NCI-H2196 (cell line): ENCODE measurements at regions not wholly inside any gene's neighbourhood (a gene's known extent, or its start where the extent isn't known, plus 50 kb on each side); places are given as distances from the start of the nearest gene placed in this dataset.

Experiments
- DNase-seq: peaks from one replicate; lab custom pipeline; 2025; ENCODE audit not compliant: unreplicated experiment; lab: John Stamatoyannopoulos, UW

DNA sequence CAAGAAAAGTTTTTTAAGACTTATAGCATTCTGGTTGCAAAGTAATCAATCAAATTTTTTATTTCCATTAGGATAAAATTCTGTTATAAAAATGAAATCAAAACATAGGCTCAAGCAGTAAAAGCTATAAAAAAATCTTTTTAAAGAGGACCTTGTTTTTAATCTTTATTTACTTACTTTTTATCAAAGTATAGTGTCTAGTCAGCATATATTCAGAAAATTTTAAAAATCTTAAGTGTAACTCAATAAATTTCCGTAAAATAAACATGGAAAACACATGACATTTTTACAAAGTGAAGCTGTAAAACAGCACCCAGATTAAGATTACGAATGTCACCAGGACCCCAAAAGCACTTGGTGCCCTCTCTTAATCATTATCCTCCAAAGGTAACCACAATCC, 302.4 kb downstream of the TMEM161B start:
- DNase-seq = no peak

DNA sequence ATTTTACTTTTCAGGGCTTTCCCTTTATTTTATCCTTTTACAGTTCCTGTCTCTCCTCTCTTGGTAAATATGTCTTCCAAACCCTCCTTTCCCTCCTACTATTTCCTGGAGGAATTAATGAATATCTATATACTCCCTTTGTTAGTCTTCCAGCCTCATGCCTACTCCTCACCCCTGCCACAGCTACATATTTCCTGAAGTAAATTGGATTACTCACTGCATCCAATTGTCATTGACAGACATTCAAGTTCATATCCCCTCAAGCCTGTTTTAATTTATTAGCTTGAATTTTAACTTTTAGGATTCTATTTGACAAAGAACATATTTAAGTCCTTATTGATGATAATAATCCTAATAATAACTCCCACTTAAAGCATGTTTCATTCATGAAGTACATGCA, 314.5 kb downstream of the TMEM161B start:
- DNase-seq = no peak

DNA sequence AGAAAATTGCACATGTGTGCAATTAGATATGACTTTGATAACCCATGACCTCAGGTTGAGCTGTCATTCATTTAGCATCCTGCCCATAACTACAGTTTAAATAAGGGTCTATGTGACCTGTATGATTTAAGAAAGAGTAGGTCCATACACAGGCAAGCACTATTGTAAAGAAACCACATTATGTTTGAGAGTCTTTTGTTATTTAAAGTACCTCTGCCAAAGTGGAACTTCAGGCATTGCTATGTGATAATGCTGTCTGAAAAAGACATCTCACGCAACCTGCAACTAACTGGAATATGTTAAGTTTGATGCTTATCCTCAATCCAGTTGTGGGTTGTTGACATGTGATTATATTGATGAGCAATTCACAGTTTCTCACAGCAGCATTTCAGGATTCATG, 317.0 kb downstream of the TMEM161B start:
- DNase-seq = no peak

DNA sequence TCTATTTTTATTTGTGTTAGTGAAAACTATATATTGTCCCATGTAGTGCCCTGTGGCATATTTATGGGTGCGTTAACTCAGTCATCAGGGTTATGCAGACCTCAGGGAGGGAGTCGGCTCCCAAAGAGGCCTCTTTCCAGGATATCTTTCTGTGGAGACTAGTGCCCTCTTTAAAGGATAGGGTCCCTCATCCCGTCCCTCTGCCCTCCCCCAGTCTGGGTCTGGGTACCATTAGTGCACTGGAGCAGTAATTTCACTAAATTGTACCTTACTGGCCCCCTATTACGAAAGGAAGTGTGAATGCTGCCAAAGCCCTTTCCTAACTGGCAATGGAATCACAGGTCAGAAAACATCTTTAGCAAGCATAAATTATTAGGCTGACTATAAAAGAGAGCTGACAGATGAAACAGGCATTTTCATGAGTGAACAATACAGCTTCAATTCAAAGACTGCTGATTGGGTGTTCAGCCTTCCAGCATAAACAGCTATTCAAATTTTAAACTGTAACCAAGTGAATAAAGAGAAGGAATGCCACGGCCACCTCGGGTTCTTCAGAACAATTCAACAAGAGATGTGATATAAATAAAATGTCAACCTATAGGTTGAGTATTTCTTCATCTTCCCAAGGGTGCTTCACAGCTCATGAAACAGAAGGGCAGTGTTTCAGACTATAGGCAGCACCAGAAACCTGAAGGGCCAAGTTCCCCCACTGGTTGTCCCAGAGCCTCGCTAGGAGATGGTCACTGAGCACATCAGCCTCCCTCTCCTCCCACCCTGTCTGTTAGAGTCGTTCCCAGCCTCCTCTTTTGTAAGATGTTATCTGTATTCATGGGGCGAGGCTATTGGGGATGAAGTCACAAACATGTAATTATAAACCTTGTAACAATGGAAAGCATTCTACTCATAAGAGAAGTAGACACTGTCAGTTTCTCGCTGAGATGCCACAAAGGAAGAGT, 318.7 kb downstream of the TMEM161B start:
- no peak for DNase-seq

DNA sequence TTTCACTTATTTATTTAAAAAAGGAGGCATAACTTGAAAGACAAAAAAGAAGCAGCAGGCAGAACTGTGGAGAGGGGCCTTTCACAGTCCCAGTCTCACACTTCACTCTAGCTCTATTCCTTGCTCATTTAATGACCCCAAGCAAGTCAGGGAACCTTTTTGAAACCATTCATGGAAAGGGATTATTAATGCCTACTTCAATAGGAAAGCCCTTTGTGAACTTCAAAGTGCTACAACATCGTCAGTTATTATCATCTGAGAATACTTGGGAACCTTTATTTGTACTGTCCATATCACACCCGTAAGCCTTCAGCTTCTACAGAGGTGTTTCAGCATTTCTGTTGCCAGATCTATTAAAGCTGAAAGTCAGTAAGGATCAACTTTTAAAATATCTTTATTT, 320.2 kb downstream of the TMEM161B start:
- DNase-seq = no peak

DNA sequence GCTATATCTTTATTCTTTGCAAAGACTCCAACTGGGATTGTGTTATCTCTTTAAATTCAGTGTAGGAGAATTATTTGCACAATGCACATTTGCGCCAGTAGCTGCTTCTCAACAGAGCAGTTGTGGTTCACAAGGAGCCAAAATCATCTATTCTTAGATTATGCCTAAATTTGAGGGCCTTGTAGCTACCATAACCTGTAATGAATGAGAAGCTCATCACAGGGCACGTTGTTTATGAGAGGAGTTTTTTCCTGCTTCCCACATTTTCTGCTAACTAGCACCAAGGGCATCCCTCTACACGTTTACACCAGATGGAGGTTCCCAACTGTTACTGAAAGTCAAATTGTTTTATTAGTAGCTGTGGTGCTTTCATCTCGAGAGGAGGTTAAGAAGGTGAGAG, 322.4 kb downstream of the TMEM161B start:
- DNase-seq = no peak

DNA sequence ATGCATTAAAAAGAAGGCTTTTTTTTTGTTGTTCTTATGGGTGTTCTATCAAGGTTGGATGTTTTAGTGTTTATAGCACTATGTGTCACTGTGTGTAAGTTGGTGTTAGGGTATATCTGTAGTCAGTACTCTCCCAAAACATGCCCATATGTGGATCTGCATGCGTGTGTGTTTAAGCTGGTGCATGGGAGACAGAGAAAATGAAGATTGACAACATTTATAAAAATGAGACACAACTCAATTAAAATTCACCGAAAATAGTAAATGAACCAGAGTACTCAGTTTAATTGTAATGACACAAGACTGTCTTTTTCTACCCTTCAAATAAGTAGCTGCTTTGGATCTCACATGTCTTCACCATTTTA, 323.4 kb downstream of the TMEM161B start:
- no peak for DNase-seq

DNA sequence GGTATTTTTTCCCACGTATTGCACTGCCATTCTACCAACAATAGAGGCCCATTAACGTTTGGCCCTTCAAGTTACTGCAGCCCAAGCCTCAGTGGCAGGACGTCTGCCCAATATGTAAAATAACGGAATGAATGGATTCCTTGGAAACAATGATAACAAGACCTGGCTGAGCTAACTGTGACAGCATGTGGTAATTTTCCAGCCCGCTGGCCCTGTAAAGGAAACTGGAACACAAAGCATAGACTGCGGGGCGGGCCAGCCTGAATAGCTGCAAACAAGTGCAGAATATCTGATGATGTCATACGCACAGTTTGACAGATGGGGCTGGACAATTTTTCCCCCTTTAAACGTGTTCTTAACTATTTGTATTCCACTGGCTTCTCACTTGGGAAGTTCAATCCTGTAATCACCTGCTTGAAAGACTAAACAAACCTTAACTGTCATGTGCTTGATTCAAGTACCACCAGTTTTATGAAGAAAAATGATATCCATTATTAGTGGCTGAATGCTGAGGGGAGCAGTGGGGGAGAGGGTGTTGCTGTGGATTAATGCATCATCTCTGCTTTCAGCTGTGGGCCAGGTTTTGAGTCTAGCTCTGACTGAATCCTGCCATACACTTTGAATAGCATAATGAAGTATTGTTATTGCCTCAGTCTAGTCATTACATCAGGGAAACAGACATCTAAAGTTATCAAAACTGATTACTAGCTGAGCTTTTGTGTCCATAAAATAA, 323.9 kb downstream of the TMEM161B start:
- DNase-seq = no peak

DNA sequence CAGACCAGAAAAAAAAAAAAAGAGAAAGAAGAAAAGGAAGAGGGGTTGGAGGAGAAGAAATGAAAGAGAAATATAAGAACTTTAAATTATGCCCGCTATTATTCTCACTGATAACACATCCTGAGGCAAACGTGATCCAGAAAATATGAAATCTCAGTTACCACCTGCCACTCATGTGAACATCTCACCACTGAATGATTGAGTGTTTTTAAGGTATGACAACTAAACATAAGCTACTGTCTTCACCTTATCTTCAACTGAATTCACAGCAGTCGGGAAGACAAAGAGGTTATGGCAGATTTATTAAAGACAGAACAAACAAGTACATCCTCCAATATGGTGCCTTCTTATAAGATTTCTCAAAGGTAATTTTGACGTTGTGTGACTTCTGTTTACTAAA, 327.9 kb downstream of the TMEM161B start:
- no peak for DNase-seq

DNA sequence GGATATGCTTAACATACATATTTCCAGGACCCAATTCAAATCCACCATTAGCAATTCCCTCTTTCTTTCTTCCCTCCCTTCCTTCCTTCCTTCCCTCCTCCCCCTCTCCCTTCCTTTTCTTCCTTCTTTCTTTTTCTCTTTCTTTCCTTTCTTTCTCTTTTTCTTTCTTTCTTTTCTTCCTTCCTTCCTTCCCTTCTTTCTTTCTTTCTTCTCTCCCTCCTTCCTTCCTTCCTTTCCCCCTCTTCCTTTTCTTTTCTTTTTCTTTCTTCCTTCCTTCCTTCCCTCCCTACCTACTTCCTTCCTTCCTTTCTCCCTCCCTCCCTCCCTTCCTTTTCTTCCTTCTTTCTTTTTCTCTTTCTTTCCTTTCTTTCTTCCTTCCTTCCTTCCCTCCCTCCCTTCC, 332.0 kb downstream of the TMEM161B start:
- no peak for DNase-seq

DNA sequence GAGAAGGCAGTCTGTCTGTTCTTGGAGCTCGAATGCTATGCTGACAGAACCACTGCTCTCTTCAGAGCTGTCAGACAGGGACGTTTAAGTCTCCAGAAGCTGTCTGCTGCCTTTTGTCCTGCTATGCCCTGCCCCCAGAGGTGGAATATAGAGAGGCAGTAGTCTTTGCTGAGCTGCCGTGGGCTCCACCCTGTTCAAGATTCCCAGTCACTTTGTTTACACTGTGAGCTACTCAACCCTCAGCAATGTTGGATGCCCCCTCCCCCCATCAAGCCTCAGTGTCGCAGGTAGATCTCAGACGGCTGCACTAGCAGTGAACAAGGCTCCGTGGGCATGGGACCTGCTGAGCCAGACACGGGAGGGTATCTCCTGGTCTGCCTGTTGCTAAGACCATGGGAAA, 344.2 kb downstream of the TMEM161B start:
- no peak for DNase-seq

DNA sequence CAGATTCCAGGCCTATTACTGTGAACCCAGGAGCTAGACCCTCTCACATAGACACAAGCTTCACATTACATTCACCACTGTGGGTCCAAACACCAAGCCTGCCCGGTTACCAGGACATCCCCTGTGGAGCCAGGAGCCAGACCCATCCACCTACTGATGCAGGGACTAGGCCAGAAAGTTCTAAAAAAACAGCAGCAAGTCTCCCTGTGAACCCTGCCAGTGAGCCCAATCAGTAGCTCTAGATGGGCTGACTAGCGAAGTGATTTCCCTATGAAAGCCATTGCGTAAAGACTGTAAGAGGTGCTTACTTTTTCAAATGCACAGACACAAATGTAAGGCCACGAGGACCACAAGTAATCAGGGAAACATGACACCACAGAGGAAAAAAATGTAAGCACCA, 352.3 kb downstream of the TMEM161B start:
- DNase-seq = no peak

DNA sequence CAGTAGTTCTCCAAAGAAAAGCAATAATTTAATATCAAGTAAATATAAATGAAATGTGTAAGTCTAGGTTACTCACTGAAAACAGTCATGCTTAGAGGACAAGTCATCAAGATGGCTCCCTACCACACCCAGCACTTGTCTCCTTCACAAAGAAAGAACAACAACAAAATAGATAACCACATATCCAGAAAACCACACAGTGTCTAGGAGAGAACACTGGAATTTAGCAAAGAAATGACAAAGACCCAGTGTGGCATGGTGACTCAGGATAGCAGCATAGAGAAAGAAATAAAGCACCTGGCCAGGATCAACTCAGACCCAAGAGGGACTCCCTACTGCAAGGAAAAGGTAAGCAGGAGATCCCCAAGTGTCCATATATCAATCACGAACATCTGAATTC, 356.2 kb downstream of the TMEM161B start:
- DNase-seq = no peak

DNA sequence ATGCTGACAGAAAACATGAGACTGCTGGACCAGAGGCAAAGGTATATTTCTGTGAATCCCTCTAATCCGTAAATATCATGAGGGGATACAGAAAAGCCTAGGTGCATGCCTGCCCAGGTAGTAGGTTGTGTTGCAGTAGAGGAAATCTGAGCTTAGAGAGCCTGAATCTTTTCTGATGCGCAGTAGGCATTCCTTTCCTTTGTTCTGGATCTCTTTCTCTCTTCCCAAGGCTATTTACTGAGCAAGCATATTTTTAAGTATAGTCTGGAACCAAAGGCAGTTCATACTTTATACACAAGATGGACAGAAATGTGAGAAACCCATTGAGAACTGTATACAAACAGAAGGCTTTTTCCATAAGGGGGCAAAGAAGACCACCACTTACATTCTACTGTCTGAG, 359.3 kb downstream of the TMEM161B start:
- no peak for DNase-seq

DNA sequence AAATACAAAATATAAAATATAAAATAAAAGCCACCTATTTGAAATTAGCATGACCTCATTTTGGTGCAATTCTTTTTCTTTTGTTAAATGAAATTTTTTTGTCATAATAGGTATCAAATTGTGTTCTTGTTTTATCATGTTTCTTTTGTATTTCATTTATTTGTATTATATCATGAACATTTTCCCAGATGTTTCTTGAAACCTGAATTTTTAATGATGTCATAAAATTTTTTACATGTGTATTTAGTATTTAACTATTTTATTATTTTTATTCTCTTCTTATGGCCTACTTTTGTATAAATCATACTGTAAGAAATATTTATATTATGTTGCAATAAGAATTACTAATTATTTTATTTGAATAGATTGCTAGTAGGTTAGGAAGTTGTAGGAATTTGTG, 361.7 kb downstream of the TMEM161B start:
- DNase-seq = no peak

DNA sequence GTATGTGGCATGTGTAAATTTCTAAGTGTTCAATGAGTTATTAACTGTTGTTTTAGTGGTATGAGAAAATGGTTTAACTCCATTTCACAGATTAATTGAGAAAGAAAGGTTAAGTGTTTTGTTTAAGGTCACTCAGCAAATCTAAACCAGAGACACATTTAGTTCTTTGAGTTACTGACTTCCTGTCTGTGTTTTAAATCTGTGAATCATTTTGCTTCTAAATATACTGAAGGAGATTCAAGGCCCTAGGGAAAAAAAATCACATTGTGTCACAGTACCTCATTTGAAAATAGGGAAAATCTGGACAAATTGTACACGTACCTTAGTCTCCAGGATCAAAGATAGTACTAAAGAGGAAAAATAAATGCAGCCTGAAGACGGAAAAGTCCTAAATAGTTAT, 368.2 kb downstream of the TMEM161B start:
- DNase-seq = no peak

DNA sequence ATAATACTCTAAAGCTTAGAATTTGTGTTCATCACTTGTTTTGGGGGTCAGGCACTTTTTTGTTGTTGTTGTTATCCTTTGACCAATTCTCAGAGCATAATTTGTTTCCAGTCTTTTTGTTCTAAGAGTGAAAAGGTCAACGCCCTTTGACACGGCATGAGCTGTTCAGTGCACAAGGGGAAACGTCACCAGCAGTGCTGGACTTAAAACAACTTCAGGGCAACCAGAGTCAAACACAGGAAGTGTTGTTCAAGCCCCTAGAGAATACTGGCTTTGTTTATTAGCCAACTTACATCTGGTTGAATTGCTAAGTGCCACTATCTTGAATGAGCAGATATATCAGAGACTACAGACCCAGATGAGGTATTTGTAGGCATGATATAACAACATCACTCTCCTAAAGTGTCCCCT, 368.9 kb downstream of the TMEM161B start:
- DNase-seq = no peak

DNA sequence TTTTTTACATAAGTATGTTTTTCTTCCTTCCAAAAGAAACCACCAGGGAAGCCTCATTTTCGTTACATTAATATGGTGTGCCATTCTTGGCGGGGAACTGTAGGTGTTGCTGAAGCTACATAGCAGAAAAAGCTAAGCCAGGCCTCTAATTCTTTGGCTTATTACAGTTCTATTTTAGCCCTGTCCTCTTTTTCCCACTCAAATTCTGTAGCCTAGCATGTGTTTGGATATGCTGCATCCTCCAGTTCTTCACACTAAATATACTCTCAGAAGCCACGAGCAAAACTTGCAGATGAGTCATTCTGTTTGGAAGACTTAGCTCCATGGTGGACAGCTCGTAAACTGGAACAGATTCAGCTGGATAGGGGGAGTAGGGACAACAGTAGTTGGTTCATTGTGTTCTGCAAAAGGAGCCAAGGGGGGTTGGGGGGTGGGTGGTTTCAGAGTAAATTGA, 369.4 kb downstream of the TMEM161B start:
- no peak for DNase-seq

DNA sequence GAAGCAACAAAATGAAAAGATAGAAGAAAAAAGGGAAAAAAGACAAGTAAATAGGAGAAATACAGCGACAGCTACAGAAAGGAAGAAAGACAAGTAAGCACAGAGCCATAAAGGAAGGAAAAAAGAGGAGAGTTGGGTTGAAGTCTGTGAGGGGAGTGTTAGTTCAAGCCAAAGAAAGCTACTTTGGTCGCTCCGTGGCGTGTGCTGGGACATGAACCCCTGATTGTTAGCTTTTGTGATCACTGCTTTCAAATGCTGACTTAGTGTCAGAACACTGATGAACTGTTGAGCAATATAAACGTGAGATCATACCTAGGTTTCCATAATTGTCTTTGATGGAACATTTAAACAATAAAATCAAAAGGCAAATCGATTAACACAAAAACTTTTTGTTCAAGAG, 370.1 kb downstream of the TMEM161B start:
- DNase-seq = no peak

DNA sequence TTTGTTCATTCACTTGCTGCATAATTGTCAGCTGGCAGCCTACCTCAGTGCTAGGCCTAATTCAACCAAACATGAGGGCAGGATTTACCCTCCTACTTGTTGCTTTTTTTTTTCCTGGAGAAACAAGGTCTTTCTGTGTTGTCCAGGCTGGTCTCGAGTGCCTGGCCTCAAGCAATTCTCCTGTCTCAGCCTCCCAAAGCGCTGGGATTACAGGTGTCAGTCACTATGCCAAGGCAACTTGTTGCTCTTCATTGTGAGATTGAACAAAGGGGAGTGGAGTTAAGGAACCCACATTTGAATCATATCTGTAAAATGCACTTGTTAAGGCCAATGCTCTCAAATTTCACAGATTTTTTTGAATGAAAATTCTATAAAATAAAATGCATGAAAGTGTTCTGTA, 380.5 kb downstream of the TMEM161B start:
- no peak for DNase-seq

DNA sequence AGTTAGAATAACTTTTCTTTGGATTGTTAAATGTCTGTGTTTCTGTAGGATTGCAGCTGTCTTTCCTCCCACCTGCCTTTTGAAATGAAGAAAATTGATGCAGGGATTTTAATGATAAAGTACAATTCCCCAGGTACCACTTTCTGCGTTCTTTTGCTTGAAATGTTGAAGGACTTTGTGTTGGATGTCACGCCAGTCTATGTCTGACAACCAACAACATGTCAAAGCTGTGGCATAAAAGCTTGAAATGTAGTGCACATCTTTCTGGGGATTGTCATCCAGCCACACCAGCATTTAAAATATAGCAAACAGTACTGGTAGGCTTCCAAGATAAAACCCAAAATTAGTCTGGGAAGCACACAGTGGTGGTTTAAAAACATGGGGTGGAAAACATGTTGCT, 381.4 kb downstream of the TMEM161B start:
- no peak for DNase-seq

DNA sequence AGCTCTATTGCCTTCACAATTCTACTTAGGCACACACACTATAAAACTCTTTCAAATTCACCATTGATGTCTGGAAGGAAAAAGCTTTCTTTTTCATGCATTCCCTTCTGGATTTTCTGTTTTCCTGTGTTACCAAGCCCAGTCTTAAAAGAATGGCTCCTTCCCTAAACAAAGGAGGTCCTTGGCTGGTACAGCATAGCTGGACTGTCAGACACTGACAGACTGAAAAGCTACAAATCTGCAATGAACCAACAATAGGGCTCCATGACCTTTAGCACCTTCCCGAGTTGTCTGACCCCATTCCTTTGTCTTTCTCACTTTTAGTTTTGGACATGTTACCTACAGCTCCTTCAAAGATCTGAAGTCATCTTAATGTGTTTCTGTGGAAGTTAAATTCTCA, 382.5 kb downstream of the TMEM161B start:
- no peak for DNase-seq
